ENCODE measurements at regions not wholly inside any gene's neighbourhood (a gene's known extent, or its start where the extent isn't known, plus 50 kb on each side); places are given as distances from the start of the nearest gene placed in this dataset.
"Not testable (repeated sequence)": the region's sequence is repeated elsewhere in the genome, so short reads cannot be mapped to it uniquely, and the experiment has no call there.

- H3K4me3 ChIP-seq = no peak overlapping the region
- no peaks in the 10 kb centered on the region for H3K36me3 ChIP-seq
- 81 to 93% methylated on average over 3 of the region's 3 CpGs for WGBS, 2 donors (ENCODE audit: low coverage in 1 of 2)
- no peaks in the 10 kb centered on the region for H3K4me1 ChIP-seq
- H3K9me3 ChIP-seq = no peaks in the 10 kb centered on the region
- H3K27ac ChIP-seq = no peak overlapping the region
- no peak for ATAC-seq
- no peaks in the 10 kb centered on the region for H3K27me3 ChIP-seq
- TF ChIP-seq EP300 (IDR thresholded peaks at IDR 0.05) = no peak
- no peak for TF ChIP-seq POLR2AphosphoS5 (IDR thresholded peaks at IDR 0.05)
- no peak for TF ChIP-seq CTCF (IDR thresholded peaks at IDR 0.05)
- TF ChIP-seq POLR2A (IDR thresholded peaks at IDR 0.05) = no peak
Measured at GRCh38 chr18:55735969-55736368, 148.0 kb upstream of the TCF4 start.

- no peak for TF ChIP-seq CTCF (IDR thresholded peaks at IDR 0.05)
- TF ChIP-seq POLR2AphosphoS5 (IDR thresholded peaks at IDR 0.05) = no peak
- TF ChIP-seq POLR2A (IDR thresholded peaks at IDR 0.05) = no peak
- TF ChIP-seq EP300 (IDR thresholded peaks at IDR 0.05) = no peak
- Histone ChIP-seq H3K4me1 (no peaks in the 10 kb centered on the region), H3K36me3 (no peaks in the 10 kb centered on the region), H3K9me3 (no peaks in the 10 kb centered on the region), H3K27ac (no peak overlapping the region), H3K27me3 (no peaks in the 10 kb centered on the region), H3K4me3 (no peak overlapping the region)
- no peak for ATAC-seq
- WGBS, 2 donors (ENCODE audit: low coverage in 1 of 2) = 62 to 68% methylated on average over 3 of the region's 3 CpGs
Measured at GRCh38 chr18:55735199-55735855, 147.3 kb upstream of the TCF4 start.

GRCh38 chr18:55732227-55733106 lies 144.5 kb upstream of the TCF4 start:
- WGBS, 2 donors (ENCODE audit: low coverage in 1 of 2) = 83 to 100% methylated on average over 1 to 2 of the region's 2 CpGs
- no peaks in the 10 kb centered on the region for H3K9me3 ChIP-seq
- no peak for TF ChIP-seq EP300 (IDR thresholded peaks at IDR 0.05)
- TF ChIP-seq CTCF (IDR thresholded peaks at IDR 0.05) = no peak
- TF ChIP-seq POLR2AphosphoS5 (IDR thresholded peaks at IDR 0.05) = no peak
- TF ChIP-seq POLR2A (IDR thresholded peaks at IDR 0.05) = no peak
- no peaks in the 10 kb centered on the region for H3K36me3 ChIP-seq
- no peaks in the 10 kb centered on the region for H3K4me1 ChIP-seq
- H3K27me3 ChIP-seq = no peaks in the 10 kb centered on the region
- no peak for ATAC-seq
- peak overlapping the region in 1 of 4 donors; percentile 24 for H3K27ac ChIP-seq
- H3K4me3 ChIP-seq = no peak overlapping the region

- H3K36me3 ChIP-seq = no peaks in the 10 kb centered on the region
- H3K27ac ChIP-seq = no peak overlapping the region
- H3K4me3 ChIP-seq = no peak overlapping the region
- ATAC-seq = no peak
- TF ChIP-seq POLR2A (IDR thresholded peaks at IDR 0.05) (no peak), CTCF (IDR thresholded peaks at IDR 0.05) (no peak), EP300 (IDR thresholded peaks at IDR 0.05) (no peak), POLR2AphosphoS5 (IDR thresholded peaks at IDR 0.05) (no peak)
- H3K27me3 ChIP-seq = no peaks in the 10 kb centered on the region
- 64 to 74% methylated on average over 4 of the region's 4 CpGs for whole genome bisulfite sequencing, 2 donors (ENCODE audit: low coverage in 1 of 2)
- no peaks in the 10 kb centered on the region for H3K4me1 ChIP-seq
- H3K9me3 ChIP-seq = no peaks in the 10 kb centered on the region
Measured at GRCh38 chr18:55731594-55732042, 143.6 kb upstream of the TCF4 start.

- not testable (repeated sequence) for H3K9me3 ChIP-seq, H3K36me3 ChIP-seq, ATAC-seq, H3K4me1 ChIP-seq, H3K27me3 ChIP-seq, H3K27ac ChIP-seq, H3K4me3 ChIP-seq
- WGBS, 2 donors (ENCODE audit: low coverage in 1 of 2) = 90% methylated on average over 4 of the region's 21 CpGs; no CpG with 5 or more reads in 1 of the 2 donors
Measured at GRCh38 chr18:55721006-55721405, 133.0 kb upstream of the TCF4 start.

Measured in gastroesophageal sphincter (tissue), 4 donors.